GM23338 (cell line): ENCODE measurements at regions not wholly inside any gene's neighbourhood (a gene's known extent, or its start where the extent isn't known, plus 50 kb on each side); places are given as distances from the start of the nearest gene placed in this dataset.
"Not testable (repeated sequence)": the region's sequence is repeated elsewhere in the genome, so short reads cannot be mapped to it uniquely, and the experiment has no call there.

Experiments
- ATAC-seq: fragments of 200-7000 bp; cut with Tn5 transposase; 3 replicates; pipeline ENCODE4 v1.9.1; 2020
- DNase-seq: peaks from one replicate; pipeline ENCODE4 v3.0.0-alpha.2; 2015; ENCODE audit warnings: low spot score
- H2AFZ ChIP-seq: fragments of 200-600 bp; sonication (generic); 2 replicates; pipeline ENCODE4 v1.8.0; 2016; ENCODE audit warnings: antibody characterized with exemption, mild to moderate bottlenecking, moderate library complexity
- H3F3A ChIP-seq: fragments of 200-600 bp; sonication (generic); replicated peaks from 2 replicates; pipeline ENCODE4 v1.8.0; 2017; ENCODE audit warnings: antibody characterized with exemption, mixed run types, low read depth
- H3K27ac ChIP-seq: fragments of 200-600 bp; sonication (generic); 2 replicates; pipeline ENCODE4 v1.6.1; 2016; ENCODE audit warnings: low read depth
- H3K27me3 ChIP-seq: fragments of 200-600 bp; sonication (generic); 2 replicates; pipeline ENCODE4 v1.8.0; 2016; ENCODE audit warnings: mild to moderate bottlenecking, mixed run types, moderate library complexity; ENCODE audit not compliant: insufficient read depth
- H3K36me3 ChIP-seq: fragments of 200-600 bp; sonication (generic); 2 replicates; pipeline ENCODE4 v1.8.0; 2016; ENCODE audit warnings: mild to moderate bottlenecking; ENCODE audit not compliant: insufficient read depth
- H3K4me1 ChIP-seq: fragments of 200-600 bp; sonication (generic); 2 replicates; pipeline ENCODE4 v1.8.0; 2016; ENCODE audit warnings: mild to moderate bottlenecking, moderate library complexity; ENCODE audit not compliant: insufficient read depth
- H3K4me2 ChIP-seq: fragments of 200-600 bp; sonication (generic); 2 replicates; pipeline ENCODE4 v1.7.1; 2017; ENCODE audit warnings: mixed run types
- H3K4me3 ChIP-seq: fragments of 200-600 bp; sonication (generic); 2 replicates; pipeline ENCODE4 v1.6.1; 2016; ENCODE audit warnings: mixed run types
- H3K79me2 ChIP-seq: fragments of 200-600 bp; sonication (generic); replicated peaks from 2 replicates; pipeline ENCODE4 v1.8.0; 2017; ENCODE audit warnings: mild to moderate bottlenecking; ENCODE audit not compliant: insufficient read depth
- H3K9me2 ChIP-seq: fragments of 200-600 bp; sonication (generic); 2 replicates; pipeline ENCODE4 v1.8.0; 2017; ENCODE audit not compliant: insufficient read depth
- H4K20me1 ChIP-seq: fragments of 200-600 bp; sonication (generic); replicated peaks from 2 replicates; pipeline ENCODE4 v1.8.0; 2017; ENCODE audit warnings: mild to moderate bottlenecking; ENCODE audit not compliant: insufficient read depth
- H3K27ac Mint-ChIP-seq: 2 replicates; pipeline ENCODE4 v1.8.0; 2020; ENCODE audit warnings: inconsistent platforms, mild to moderate bottlenecking, moderate library complexity, mixed read lengths
- H3K27me3 Mint-ChIP-seq: 3 replicates; pipeline ENCODE4 v1.8.0; 2022; ENCODE audit warnings: low read depth, mild to moderate bottlenecking, moderate library complexity, mixed read lengths, inconsistent platforms; ENCODE audit not compliant: insufficient read depth, poor library complexity
- H3K36me3 Mint-ChIP-seq: 3 replicates; pipeline ENCODE4 v1.8.0; 2021; ENCODE audit warnings: low read depth, mild to moderate bottlenecking, inconsistent platforms, moderate library complexity, mixed read lengths
- H3K4me1 Mint-ChIP-seq: 3 replicates; pipeline ENCODE4 v1.8.0; 2020; ENCODE audit warnings: mild to moderate bottlenecking, inconsistent platforms, mixed read lengths
- H3K4me3 Mint-ChIP-seq: 3 replicates; pipeline ENCODE4 v1.8.0; 2021; ENCODE audit warnings: moderate library complexity, mild to moderate bottlenecking, inconsistent platforms, mixed read lengths
- H3K9me3 Mint-ChIP-seq: 3 replicates; pipeline ENCODE4 v1.8.0; 2020; ENCODE audit warnings: moderate library complexity, mild to moderate bottlenecking, inconsistent platforms, mixed read lengths
- CREB1 ChIP-seq: fragments of 250-450 bp; sonication (Bioruptor Pico); IDR thresholded peaks from 2 replicates; pipeline ENCODE4 v1.5.0; 2020; ENCODE audit warnings: low read depth, mild to moderate bottlenecking, moderate library complexity
- CTCF ChIP-seq, 2 experiments: fragments of 200-600 bp in 1 of 2; sonication (generic) in 1 of 2; conservative IDR thresholded peaks; 2 replicates each; pipeline versions ENCODE4 v1.5.1 to v1.6.1; 2016 to 2017; ENCODE audit warnings: antibody characterized with exemption in 2 of 2, low read depth in 2 of 2, mild to moderate bottlenecking in 2 of 2, moderate library complexity in 1 of 2
- ETS1 ChIP-seq: IDR thresholded peaks from 2 replicates; pipeline ENCODE4 v1.6.1; 2016; ENCODE audit warnings: antibody characterized with exemption
- EZH2 ChIP-seq: fragments of 200-600 bp; sonication (generic); IDR thresholded peaks from one replicate; pipeline ENCODE4 v1.8.0; 2017; ENCODE audit warnings: antibody characterized with exemption, mild to moderate bottlenecking, low read depth; ENCODE audit not compliant: unreplicated experiment
- EZH2phosphoT487 ChIP-seq: fragments of 200-600 bp; sonication (generic); IDR thresholded peaks from one replicate; pipeline ENCODE4 v1.8.1; 2018; ENCODE audit warnings: antibody characterized with exemption; ENCODE audit not compliant: unreplicated experiment
- JUNB ChIP-seq: IDR thresholded peaks from one replicate; pipeline ENCODE4 v1.6.1; 2016; ENCODE audit warnings: antibody characterized with exemption; ENCODE audit not compliant: unreplicated experiment
- NANOG ChIP-seq: IDR thresholded peaks from 2 replicates; pipeline ENCODE4 v1.6.1; 2016; ENCODE audit warnings: antibody characterized with exemption, borderline replicate concordance
- POLR2AphosphoS5 ChIP-seq: IDR thresholded peaks from 2 replicates; pipeline ENCODE4 v1.6.1; 2016; ENCODE audit warnings: antibody characterized with exemption, low read depth
- REST ChIP-seq: IDR thresholded peaks from one replicate; pipeline ENCODE4 v1.6.1; 2018; ENCODE audit warnings: antibody characterized with exemption; ENCODE audit not compliant: unreplicated experiment
- STAT1 ChIP-seq: IDR thresholded peaks from one replicate; pipeline ENCODE4 v1.6.1; 2016; ENCODE audit warnings: antibody characterized with exemption; ENCODE audit not compliant: unreplicated experiment
- ZNF114 ChIP-seq: fragments of 250-450 bp; sonication (Bioruptor Pico); IDR thresholded peaks from 2 replicates; pipeline ENCODE4 v1.5.0; 2020; ENCODE audit warnings: mild to moderate bottlenecking, moderate library complexity
- ZNF331 ChIP-seq: fragments of 250-450 bp; sonication (Bioruptor Pico); IDR thresholded peaks from 2 replicates; pipeline ENCODE4 v1.5.0; 2020; ENCODE audit warnings: low read depth, mild to moderate bottlenecking, moderate library complexity

- not testable (repeated sequence) for H3K27ac ChIP-seq, H3F3A ChIP-seq, DNase-seq, H3K27me3 Mint-ChIP-seq, H3K4me3 ChIP-seq, H3K4me2 ChIP-seq, H4K20me1 ChIP-seq, H2AFZ ChIP-seq, H3K27me3 ChIP-seq, H3K4me1 ChIP-seq, H3K4me3 Mint-ChIP-seq, H3K4me1 Mint-ChIP-seq, H3K9me2 ChIP-seq, H3K79me2 ChIP-seq, H3K36me3 ChIP-seq, H3K27ac Mint-ChIP-seq, ATAC-seq
- H3K9me3 Mint-ChIP-seq = peaks cover 89% of the 10 kb centered on the region
- H3K36me3 Mint-ChIP-seq = peaks cover 27% of the 10 kb centered on the region
Observed at GRCh38 chr15:23766779-23767178, 79.7 kb upstream of the NDN start.

GRCh38 chr15:23773093-23773492 is 86.0 kb upstream of the NDN start:
- H3K36me3 Mint-ChIP-seq = peaks cover 11% of the 10 kb centered on the region; the same call in 2 of the 3 replicates
- peaks cover 84% of the 10 kb centered on the region for H3K9me3 Mint-ChIP-seq
- no peaks in the 10 kb centered on the region for H4K20me1 ChIP-seq
- no peaks in the 10 kb centered on the region for H3K4me1 Mint-ChIP-seq
- H3K9me2 ChIP-seq = no peaks in the 10 kb centered on the region
- H3K27ac Mint-ChIP-seq = no peak overlapping the region
- no peaks in the 10 kb centered on the region for H3K27me3 ChIP-seq
- no peaks in the 10 kb centered on the region for H3F3A ChIP-seq
- no peak for ATAC-seq
- H2AFZ ChIP-seq = no peak overlapping the region
- no peak overlapping the region for H3K4me2 ChIP-seq
- no peak overlapping the region for H3K4me3 Mint-ChIP-seq
- H3K27me3 Mint-ChIP-seq = peaks cover 5% of the 10 kb centered on the region
- no peaks in the 10 kb centered on the region for H3K4me1 ChIP-seq
- H3K36me3 ChIP-seq = no peaks in the 10 kb centered on the region
- no peaks in the 10 kb centered on the region for H3K79me2 ChIP-seq
- H3K27ac ChIP-seq = no peak overlapping the region
- DNase-seq = no peak
- H3K4me3 ChIP-seq = no peak overlapping the region
- TF ChIP-seq POLR2AphosphoS5 (no peak), ZNF331 (no peak), JUNB (no peak), ETS1 (no peak), REST (no peak), EZH2phosphoT487 (no peak), STAT1 (no peak), ZNF114 (CRISPR knock-in tag) (no peak), EZH2 (no peak), CTCF (conservative IDR thresholded peaks at IDR 0.05; ENCODE audit: low read depth in 2 of 2) (no peak), NANOG (no peak), CREB1 (no peak)
